SU-DHL-6 (cell line): ENCODE measurements at regions not wholly inside any gene's neighbourhood (a gene's known extent, or its start where the extent isn't known, plus 50 kb on each side); places are given as distances from the start of the nearest gene placed in this dataset.

Experiments
- H2AFZ ChIP-seq: fragments of 200-600 bp; sonication (generic); 2 replicates; pipeline ENCODE4 v1.6.1; 2014; ENCODE audit warnings: low read depth, mild to moderate bottlenecking, moderate library complexity, mixed read lengths, antibody characterized with exemption, low read length; ENCODE audit not compliant: severe bottlenecking
- H3F3A ChIP-seq: fragments of 200-600 bp; shearing (Covaris generic); 2 replicates; pipeline ENCODE4 v1.6.0; 2016; ENCODE audit warnings: antibody characterized with exemption, mild to moderate bottlenecking; ENCODE audit not compliant: insufficient read depth
- H3K27ac ChIP-seq: fragments of 200-600 bp; sonication (generic); 2 replicates; pipeline ENCODE4 v1.5.1; 2016; ENCODE audit warnings: low read depth, mild to moderate bottlenecking, low read length, moderate library complexity, mixed read lengths
- H3K27me3 ChIP-seq: fragments of 200-600 bp; sonication (generic), shearing (Covaris generic); 2 replicates; pipeline ENCODE4 v1.6.0; 2014; ENCODE audit warnings: mild to moderate bottlenecking, low read length
- H3K36me3 ChIP-seq: fragments of 200-600 bp; sonication (generic); 2 replicates; pipeline ENCODE4 v1.6.1; 2014; ENCODE audit warnings: mild to moderate bottlenecking, low read length, mixed read lengths
- H3K4me2 ChIP-seq: fragments of 300-600, 200-600 bp; shearing (Covaris generic), sonication (generic); 2 replicates; pipeline ENCODE4 v1.6.0; 2014; ENCODE audit warnings: low read length, low read depth, mild to moderate bottlenecking; ENCODE audit not compliant: poor library complexity, severe bottlenecking
- H3K4me3 ChIP-seq: fragments of 200-600 bp; sonication (generic); 2 replicates; pipeline ENCODE4 v1.5.1; 2014; ENCODE audit warnings: antibody characterized with exemption, low read length, mild to moderate bottlenecking, mixed read lengths; ENCODE audit not compliant: insufficient read depth, poor library complexity, severe bottlenecking
- H3K79me2 ChIP-seq: fragments of 200-600 bp; sonication (generic); 2 replicates; pipeline ENCODE4 v1.6.1; 2014; ENCODE audit warnings: mild to moderate bottlenecking, low read length, moderate library complexity; ENCODE audit not compliant: insufficient read depth
- H3K9ac ChIP-seq: fragments of 200-600 bp; sonication (generic); 2 replicates; pipeline ENCODE4 v1.7.0; 2014; ENCODE audit warnings: mild to moderate bottlenecking, low read length
- H3K9me2 ChIP-seq: fragments of 200-600 bp; sonication (generic); replicated peaks from 2 replicates; pipeline ENCODE4 v1.6.1; 2014; ENCODE audit warnings: low read length; ENCODE audit not compliant: insufficient read depth
- H3K9me3 ChIP-seq: fragments of 200-600 bp; sonication (generic); 2 replicates; pipeline ENCODE4 v1.6.1; 2014; ENCODE audit warnings: low read length, mixed read lengths; ENCODE audit not compliant: insufficient read depth
- H4K20me1 ChIP-seq: fragments of 200-600 bp; sonication (generic); 2 replicates; pipeline ENCODE4 v1.6.1; 2014; ENCODE audit warnings: low read depth, mild to moderate bottlenecking, antibody characterized with exemption, low read length, moderate library complexity, mixed read lengths
- CTCF ChIP-seq: fragments of 200-600 bp; sonication (generic); IDR thresholded peaks from one replicate; pipeline ENCODE4 v1.5.1; 2017; ENCODE audit warnings: antibody characterized with exemption, mild to moderate bottlenecking, low read length, moderate library complexity; ENCODE audit not compliant: insufficient read depth, poor library complexity, severe bottlenecking
- EZH2phosphoT487 ChIP-seq: fragments of 200-600 bp; sonication (generic), shearing (Covaris generic); conservative IDR thresholded peaks from 2 replicates; pipeline ENCODE4 v1.6.1; 2018; ENCODE audit warnings: mild to moderate bottlenecking, antibody characterized with exemption, low read length, moderate library complexity, mixed read lengths

DNA sequence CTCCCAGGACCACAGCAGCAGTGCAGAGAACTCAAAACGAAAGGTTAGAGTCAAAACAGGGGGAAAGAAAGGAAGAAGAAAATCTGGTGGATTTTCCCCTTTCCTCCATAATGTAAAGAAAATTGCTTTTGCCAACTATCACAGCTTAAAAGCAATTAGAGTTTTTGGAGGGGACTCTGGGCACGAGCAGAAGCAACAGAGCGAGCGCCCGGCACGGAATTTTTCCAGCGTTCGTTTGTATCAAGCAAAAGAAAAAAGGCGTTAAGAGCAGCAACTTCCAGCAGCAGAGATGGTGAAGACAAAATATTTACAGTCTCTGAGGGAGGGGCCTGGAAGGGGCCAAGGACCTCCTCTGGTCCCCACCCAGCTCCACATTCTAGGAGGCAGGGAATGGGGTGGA, 174.9 kb upstream of the LINGO1 start:
- Histone ChIP-seq H3K27ac (no peak overlapping the region), H3K27me3 (no peaks in the 10 kb centered on the region), H3K9me3 (no peaks in the 10 kb centered on the region), H3K36me3 (no peaks in the 10 kb centered on the region), H3K9ac (no peak overlapping the region), H3K4me2 (no peak overlapping the region), H2AFZ (no peak overlapping the region), H3K4me3 (no peak overlapping the region), H4K20me1 (no peaks in the 10 kb centered on the region), H3K9me2 (no peaks in the 10 kb centered on the region), H3K79me2 (no peaks in the 10 kb centered on the region), H3F3A (no peaks in the 10 kb centered on the region)
- TF ChIP-seq EZH2phosphoT487 (no peak), CTCF (no peak)

DNA sequence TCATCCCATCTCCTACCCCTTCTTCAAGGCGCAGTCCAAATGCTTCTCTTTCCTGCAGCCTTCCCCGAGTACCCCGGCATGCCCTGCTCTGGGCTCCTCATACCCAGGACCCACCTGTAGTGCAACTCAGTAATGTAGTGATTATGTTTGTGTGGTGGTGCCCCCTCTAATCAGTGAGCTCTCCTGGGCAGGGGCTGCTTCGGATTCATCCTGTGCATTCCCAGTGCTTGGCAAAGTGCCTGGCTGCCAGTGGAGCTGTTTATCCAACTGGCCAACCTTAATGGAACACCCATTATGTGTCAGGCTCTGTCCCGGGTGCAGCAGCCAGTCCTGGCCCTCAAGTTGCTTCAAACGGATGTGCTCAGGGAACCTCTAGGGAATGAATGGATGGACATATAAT, 174.4 kb upstream of the LINGO1 start:
- Histone ChIP-seq H4K20me1 (no peaks in the 10 kb centered on the region), H3K4me2 (no peak overlapping the region), H3K36me3 (no peaks in the 10 kb centered on the region), H3K9ac (no peak overlapping the region), H3K27me3 (no peaks in the 10 kb centered on the region), H3K9me3 (no peaks in the 10 kb centered on the region), H3K9me2 (no peaks in the 10 kb centered on the region), H3F3A (no peaks in the 10 kb centered on the region), H3K4me3 (no peak overlapping the region), H3K27ac (no peak overlapping the region), H2AFZ (no peak overlapping the region), H3K79me2 (no peaks in the 10 kb centered on the region)
- TF ChIP-seq CTCF (no peak), EZH2phosphoT487 (no peak)

GRCh38 chr15:77804210-77804609, 171.5 kb upstream of the LINGO1 start:
- Histone ChIP-seq H4K20me1 (no peaks in the 10 kb centered on the region), H3K79me2 (no peaks in the 10 kb centered on the region), H3K9me2 (no peaks in the 10 kb centered on the region), H3K4me2 (no peak overlapping the region), H3K9ac (no peak overlapping the region), H3K9me3 (no peaks in the 10 kb centered on the region), H3K27me3 (no peaks in the 10 kb centered on the region), H3K27ac (no peak overlapping the region), H2AFZ (no peak overlapping the region), H3K36me3 (no peaks in the 10 kb centered on the region), H3F3A (no peaks in the 10 kb centered on the region), H3K4me3 (no peak overlapping the region)
- TF ChIP-seq CTCF (no peak), EZH2phosphoT487 (no peak)

DNA sequence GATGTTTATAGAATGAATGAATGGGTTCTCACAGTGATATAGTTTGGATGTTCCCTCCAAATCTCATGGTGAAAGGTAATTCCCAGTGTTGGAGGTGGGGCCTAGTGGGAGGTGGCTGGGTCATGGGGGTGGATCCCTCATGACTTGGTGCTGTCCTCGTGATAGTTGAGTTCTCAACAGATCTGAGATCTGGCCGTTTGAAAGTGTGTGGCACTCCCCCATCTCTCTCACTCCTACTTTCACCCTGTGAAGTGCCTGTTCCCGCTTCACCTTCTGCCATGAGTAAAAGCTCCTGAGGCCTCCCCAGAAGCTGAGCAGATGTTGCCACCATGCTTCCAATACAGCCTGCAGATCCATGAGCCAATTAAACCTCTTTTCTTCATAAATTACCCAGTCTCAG, 170.8 kb upstream of the LINGO1 start:
- no peak overlapping the region for H3K27ac ChIP-seq
- no peak overlapping the region for H3K4me2 ChIP-seq
- no peak for TF ChIP-seq CTCF
- no peak for TF ChIP-seq EZH2phosphoT487
- H3K27me3 ChIP-seq = no peaks in the 10 kb centered on the region
- no peaks in the 10 kb centered on the region for H3K9me2 ChIP-seq
- no peak overlapping the region for H3K9ac ChIP-seq
- no peak overlapping the region for H2AFZ ChIP-seq
- H3K79me2 ChIP-seq = no peaks in the 10 kb centered on the region
- H3K4me3 ChIP-seq = no peak overlapping the region
- H3K9me3 ChIP-seq = no peaks in the 10 kb centered on the region
- no peaks in the 10 kb centered on the region for H3K36me3 ChIP-seq
- no peaks in the 10 kb centered on the region for H4K20me1 ChIP-seq
- no peaks in the 10 kb centered on the region for H3F3A ChIP-seq
